HG02623 (cell line): ENCODE measurements at regions not wholly inside any gene's neighbourhood (a gene's known extent, or its start where the extent isn't known, plus 50 kb on each side); places are given as distances from the start of the nearest gene placed in this dataset.

ENCODE experiments used
- ATAC-seq: cut with Tn5 transposase; IDR thresholded peaks from one replicate; pipeline ENCODE4 v1.9.1; 2021; ENCODE audit warnings: moderate library complexity; ENCODE audit not compliant: unreplicated experiment

GRCh38 chr10:128312250-128312649, 186.0 kb upstream of the MKI67 start:
- no peak for ATAC-seq

GRCh38 chr10:128314686-128315085, 188.5 kb upstream of the MKI67 start:
- no peak for ATAC-seq

GRCh38 chr10:128316121-128316726, 190.0 kb upstream of the MKI67 start:
- no peak for ATAC-seq

- no peak for ATAC-seq
These were observed 190.7 kb upstream of the MKI67 start for GRCh38 chr10:128316925-128317324.

- ATAC-seq: no peak
These were observed 192.1 kb upstream of the MKI67 start for GRCh38 chr10:128318366-128318765.

GRCh38 chr10:128318913-128319312, 192.7 kb upstream of the MKI67 start:
- no peak for ATAC-seq

- no peak for ATAC-seq
These were observed 195.9 kb upstream of the MKI67 start for GRCh38 chr10:128322106-128322505.

- ATAC-seq: no peak
These were observed 196.7 kb upstream of the MKI67 start for GRCh38 chr10:128322950-128323349.

- ATAC-seq: no peak
These were observed 198.0 kb upstream of the MKI67 start for GRCh38 chr10:128324058-128324827.

GRCh38 chr10:128325788-128326187, 199.6 kb upstream of the MKI67 start:
- no peak for ATAC-seq

GRCh38 chr10:128326251-128326650, 200.0 kb upstream of the MKI67 start:
- ATAC-seq: no peak

GRCh38 chr10:128326851-128327250, 200.6 kb upstream of the MKI67 start:
- ATAC-seq: no peak

- ATAC-seq: no peak
These were observed 210.2 kb upstream of the MKI67 start for GRCh38 chr10:128336401-128336800.

- ATAC-seq: no peak
These were observed 211.7 kb upstream of the MKI67 start for GRCh38 chr10:128337860-128338378.

GRCh38 chr10:128338951-128339350, 212.7 kb upstream of the MKI67 start:
- no peak for ATAC-seq

- no peak for ATAC-seq
These were observed 213.5 kb upstream of the MKI67 start for GRCh38 chr10:128339753-128340152.

- no peak for ATAC-seq
These were observed 219.1 kb upstream of the MKI67 start for GRCh38 chr10:128345353-128345752.

- ATAC-seq: no peak
These were observed 234.6 kb upstream of the MKI67 start for GRCh38 chr10:128360783-128361182.

- no peak for ATAC-seq
These were observed 235.3 kb upstream of the MKI67 start for GRCh38 chr10:128361487-128361886.

GRCh38 chr10:128362514-128362913, 236.3 kb upstream of the MKI67 start:
- no peak for ATAC-seq

GRCh38 chr10:128364631-128365030, 238.4 kb upstream of the MKI67 start:
- no peak for ATAC-seq

- ATAC-seq: no peak
These were observed 239.0 kb upstream of the MKI67 start for GRCh38 chr10:128365156-128365725.
